ENCODE measurements at regions not wholly inside any gene's neighbourhood (a gene's known extent, or its start where the extent isn't known, plus 50 kb on each side); places are given as distances from the start of the nearest gene placed in this dataset.

DNA sequence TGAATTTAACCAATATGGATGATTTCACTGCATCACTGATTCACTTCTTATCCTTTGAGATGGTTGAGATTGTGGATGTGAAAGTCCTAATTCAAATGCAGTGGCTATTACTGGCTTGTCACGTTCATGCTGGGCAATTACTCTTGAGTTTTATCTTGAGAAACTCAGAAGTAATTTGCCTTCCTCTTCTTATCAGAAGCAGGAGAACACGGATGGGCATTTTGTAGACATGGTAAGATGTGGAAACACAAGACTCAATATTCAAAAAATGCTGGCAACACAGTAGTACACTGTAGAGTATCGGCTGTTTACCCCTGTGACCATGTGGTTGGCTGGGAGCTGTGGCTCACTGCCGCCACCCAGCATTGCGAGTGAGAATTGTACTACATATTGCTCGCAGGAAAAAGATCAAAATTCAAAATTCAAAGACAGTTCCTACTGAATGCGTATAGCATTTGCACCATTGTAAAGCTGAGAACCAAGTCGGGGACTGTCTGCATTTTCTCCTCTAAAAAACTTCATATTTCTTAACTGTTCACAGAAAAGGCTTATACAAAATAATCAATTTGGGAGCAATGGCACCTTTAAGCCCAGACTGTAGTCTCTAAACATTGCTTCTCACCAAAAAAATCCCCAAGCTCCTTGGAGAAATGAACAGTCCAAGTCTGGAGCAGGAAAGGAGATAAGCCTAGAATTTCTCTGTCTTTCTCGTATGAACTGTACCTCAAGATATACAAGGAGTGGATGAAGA, 61.9 kb upstream of the ELOVL5 start:
- DNase-seq (ENCODE audit: low spot score): peak; percentile 54
- peak; percentile 69 for TF ChIP-seq CTCF (IDR thresholded peaks at IDR 0.05; ENCODE audit: borderline replicate concordance, control extremely low read depth, extremely low read depth, insufficient read depth, missing control alignments)
- in situ Hi-C loops (cut with MboI; ENCODE audit: low sequenced_read_pairs, unreplicated experiment): no loop called here

DNA sequence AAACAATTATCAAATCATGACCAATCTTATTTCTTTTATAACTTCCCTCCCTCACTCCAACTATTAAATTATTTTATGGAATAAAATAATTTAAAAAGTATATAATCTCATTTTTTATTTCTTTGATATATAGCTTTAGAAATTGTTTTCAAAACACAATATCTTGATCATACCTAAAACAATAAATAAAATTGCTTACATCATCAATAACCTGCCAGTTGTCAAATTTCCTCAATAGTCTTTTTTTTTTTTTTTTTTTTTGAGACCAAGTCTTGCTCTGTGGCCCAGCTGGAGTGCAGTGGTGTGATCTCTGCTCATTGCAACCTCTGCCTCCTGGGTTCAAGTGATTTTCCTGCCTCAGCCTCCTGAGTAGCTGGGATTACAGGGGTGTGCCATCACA, 60.1 kb upstream of the ELOVL5 start:
- no peak for TF ChIP-seq CTCF (IDR thresholded peaks at IDR 0.05; ENCODE audit: borderline replicate concordance, control extremely low read depth, extremely low read depth, insufficient read depth, missing control alignments)
- DNase-seq (ENCODE audit: low spot score): no peak

DNA sequence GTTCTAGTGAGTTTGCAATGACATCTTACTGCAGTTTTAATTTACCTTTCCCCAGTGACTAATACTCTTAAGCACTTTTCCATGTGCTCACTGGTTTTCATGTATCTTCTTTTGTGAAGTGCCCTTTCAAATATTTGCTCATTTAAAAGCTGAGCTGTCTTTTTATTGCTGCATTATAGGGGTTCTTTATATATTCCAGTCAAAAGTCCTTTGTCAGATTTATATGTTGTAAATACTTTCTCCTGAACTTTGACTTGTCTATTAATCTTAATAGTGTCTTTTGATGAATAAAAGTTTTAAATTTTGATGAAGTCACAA, 50.2 kb upstream of the ELOVL5 start:
- TF ChIP-seq CTCF (IDR thresholded peaks at IDR 0.05; ENCODE audit: borderline replicate concordance, control extremely low read depth, extremely low read depth, insufficient read depth, missing control alignments): no peak
- in situ Hi-C loops (cut with MboI; ENCODE audit: low sequenced_read_pairs, unreplicated experiment): no loop called here
- DNase-seq (ENCODE audit: low spot score): no peak

More for the DNA sequence above, 60.1 kb upstream of the ELOVL5 start:
- in situ Hi-C loops (cut with MboI; ENCODE audit: low sequenced_read_pairs, unreplicated experiment): no loop called here

DNA sequence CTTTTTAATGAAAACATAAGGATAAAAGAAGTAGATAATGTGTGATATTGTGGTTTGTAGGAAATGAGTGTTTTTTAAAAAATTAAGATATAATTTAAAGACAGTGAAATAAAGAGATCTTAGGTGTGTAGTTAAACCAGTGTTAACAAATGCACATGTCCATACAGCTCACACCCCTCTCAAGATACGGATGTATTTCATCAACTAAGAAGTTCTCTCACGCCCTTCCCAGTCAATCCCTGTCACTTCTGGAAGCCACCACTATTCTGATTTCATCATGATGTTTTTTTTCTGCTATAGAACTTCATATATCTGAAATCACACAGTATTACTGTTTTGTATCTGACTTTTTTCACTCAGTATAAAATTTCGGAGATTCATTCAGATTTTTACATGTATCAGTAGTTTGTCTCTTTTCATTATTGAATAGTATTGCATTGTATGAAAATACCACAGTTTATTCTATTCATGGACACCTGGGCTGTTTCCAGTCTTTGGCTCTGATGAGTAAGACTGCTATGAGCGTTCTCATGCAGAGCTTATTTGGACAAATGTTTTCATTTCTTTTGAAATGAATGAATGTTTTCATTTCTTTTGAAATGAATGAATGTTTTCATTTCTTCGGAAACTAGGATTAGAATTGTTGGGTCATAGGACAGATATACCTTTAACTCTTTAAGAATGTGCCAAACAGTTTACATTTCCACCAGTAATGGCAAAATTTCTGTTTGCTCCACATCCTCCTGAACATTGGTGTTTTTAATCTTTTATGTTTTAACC, 49.7 kb upstream of the ELOVL5 start:
- DNase-seq (ENCODE audit: low spot score): no peak
- in situ Hi-C loops (cut with MboI; ENCODE audit: low sequenced_read_pairs, unreplicated experiment): no loop called here
- TF ChIP-seq CTCF (IDR thresholded peaks at IDR 0.05; ENCODE audit: borderline replicate concordance, control extremely low read depth, extremely low read depth, insufficient read depth, missing control alignments): no peak
